HG02870 (cell line): ENCODE measurements at regions not wholly inside any gene's neighbourhood (a gene's known extent, or its start where the extent isn't known, plus 50 kb on each side); places are given as distances from the start of the nearest gene placed in this dataset.
"Not testable (repeated sequence)": the region's sequence is repeated elsewhere in the genome, so short reads cannot be mapped to it uniquely, and the experiment has no call there.

Experiments
- ATAC-seq: cut with Tn5 transposase; IDR thresholded peaks from one replicate; pipeline ENCODE4 v1.9.1; 2021; ENCODE audit warnings: mild to moderate bottlenecking, moderate library complexity; ENCODE audit not compliant: unreplicated experiment

DNA sequence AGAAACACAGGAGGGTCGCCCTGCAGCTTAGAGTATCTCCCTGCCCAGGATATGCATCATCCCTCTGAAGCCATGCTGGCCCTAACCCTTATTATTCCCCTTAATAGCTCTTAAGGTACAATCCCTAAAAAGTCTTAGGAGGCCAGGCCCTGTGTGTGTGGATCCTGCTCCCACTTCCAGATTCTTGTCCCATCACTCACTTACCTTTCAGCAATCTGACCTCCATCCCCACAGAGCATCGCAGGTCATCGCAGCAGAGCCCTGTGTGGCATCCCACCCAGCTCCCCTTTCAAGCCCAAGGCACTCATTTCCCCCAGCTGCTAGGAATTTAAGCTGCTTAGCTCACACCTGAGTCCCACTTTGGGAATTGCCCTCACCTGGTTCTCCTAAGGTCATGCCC is 223.8 kb upstream of the SMLR1 start:
- no peak for ATAC-seq

DNA sequence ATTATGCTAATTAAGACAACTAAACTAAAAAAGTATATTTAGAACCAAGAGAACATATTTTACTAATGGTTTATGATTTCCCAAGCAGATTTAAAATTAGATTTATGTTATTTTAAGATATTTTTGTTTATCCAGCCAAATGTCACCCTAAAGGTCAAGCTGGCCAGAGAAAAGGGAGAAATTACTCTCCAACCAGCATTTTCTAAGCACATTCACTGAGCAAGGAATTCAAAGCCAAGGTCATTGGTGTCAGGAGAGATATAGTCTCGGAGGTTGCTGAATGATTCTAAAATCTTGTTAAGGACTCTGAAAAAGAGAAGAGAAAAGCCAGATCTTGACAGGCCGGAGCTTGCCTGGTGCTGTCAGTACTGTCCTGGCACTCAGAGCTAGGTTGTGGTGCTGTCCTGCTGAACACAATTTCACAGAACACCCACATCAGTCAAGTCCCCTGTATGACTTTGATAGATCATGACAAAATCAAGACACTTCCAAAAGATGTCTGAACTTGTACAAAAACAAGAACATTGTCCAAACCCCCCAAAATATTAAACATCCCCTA is 222.3 kb upstream of the SMLR1 start:
- ATAC-seq = no peak

DNA sequence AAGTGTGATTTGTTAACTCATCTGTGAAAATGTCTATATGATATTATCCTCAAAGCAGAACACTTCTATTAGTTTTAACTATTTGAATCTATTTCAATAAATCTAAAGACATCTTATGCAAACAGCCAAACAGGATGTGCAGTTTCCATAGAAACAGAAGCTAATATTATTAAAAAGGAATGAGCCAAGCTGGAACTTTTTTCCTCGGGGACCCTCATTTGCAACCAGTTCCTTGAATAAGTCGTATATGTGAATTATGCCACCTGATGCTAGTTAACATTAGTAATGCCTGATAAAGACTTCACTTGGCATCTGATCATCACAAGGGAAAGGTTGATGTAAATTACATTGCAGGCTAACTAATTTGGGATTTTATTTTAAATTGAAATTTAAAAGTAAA is 216.9 kb upstream of the SMLR1 start:
- no peak for ATAC-seq

DNA sequence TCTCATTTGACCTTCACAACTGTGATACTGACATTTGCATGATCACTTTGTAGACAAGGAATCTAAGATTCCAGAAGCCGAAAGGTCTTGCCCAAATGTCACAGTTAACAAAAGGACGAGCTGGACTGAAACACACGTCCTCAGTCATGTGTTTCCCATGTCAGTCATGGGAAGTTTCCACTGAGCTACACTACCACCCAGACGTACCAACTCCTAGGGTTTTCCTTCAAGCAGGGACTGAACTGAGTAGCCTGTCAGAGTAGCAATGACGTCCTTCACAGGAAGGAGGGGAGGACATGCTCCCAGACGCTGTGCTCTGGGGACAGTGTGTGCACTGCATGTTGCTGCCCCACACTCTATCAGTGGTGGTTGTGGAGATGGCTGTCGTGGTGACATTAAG is 215.8 kb upstream of the SMLR1 start:
- ATAC-seq = no peak

DNA sequence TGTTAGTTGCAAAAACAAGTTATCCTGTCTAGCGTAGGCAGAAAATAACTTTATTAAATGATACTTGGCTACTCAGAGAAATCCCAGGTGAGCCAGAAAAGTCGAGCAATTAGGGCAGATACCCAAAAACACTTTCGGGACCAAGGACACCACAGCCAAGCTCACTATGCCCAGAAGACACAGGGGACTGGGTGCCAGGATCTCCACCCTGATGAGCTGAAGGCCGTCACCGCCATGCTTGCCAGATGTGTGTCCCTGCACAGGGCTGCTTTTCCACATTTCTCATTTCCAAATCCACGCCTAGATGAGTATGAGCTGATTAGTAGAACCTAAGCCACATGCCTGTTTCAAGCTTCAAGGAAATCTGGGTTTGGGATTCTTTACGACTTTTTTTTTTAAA is 214.0 kb upstream of the SMLR1 start:
- ATAC-seq = no peak

DNA sequence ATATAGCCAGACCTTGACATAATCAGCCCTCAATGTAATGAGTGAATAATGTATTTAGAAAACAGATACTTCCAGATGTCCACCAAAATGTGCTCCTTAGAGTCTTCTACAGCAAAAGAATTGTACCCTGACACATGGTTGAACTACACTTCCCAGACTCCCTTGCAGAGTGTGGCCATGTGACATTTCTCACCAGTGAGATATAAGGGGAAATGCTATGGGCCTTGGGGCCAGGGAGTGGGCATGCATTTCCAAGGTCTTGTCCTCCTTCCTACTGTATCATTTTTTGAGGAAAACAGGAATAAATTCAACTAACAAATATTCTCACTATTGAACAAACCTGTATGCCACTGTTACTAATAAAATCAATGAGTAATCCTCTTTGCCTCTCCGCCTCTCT is 211.4 kb upstream of the SMLR1 start:
- ATAC-seq = no peak

DNA sequence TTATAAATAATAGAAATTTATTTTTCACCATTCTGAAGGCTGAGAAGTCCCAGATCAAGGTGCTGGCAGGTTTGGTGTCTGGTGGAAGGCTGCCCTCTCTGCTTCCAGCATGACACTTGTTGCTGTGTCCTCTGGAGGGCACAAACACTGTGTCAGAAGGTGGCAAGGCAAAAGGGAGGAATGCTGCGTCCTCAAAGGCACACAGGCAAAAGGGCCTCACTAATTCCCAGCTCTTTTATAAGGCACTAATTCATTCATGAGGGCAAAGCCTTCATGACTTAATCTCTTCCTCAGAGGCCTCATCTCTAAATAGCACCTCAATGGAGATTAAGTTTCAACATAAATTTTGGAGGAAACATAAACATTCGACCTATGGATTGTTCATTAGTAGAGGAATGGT is 209.5 kb upstream of the SMLR1 start:
- no peak for ATAC-seq

DNA sequence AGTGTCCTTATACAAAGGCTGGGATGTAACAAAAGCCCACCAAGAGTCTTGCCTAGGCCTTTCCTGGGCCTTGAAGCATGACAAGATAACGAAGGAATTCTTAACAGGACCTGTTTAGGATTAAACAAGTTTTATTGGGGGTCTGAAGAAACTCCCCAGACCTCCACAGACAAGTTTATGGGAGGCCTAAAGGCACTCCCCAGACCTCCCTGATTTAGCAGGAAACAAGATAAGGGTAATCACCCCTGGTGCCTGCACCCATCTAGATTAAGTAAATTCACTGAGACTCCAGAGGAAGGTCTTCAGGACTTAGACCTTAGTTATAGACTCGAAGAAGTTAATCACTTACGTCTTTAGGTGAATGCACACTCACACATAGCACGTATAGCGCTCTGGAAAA is 208.4 kb upstream of the SMLR1 start:
- ATAC-seq = not testable (repeated sequence)

DNA sequence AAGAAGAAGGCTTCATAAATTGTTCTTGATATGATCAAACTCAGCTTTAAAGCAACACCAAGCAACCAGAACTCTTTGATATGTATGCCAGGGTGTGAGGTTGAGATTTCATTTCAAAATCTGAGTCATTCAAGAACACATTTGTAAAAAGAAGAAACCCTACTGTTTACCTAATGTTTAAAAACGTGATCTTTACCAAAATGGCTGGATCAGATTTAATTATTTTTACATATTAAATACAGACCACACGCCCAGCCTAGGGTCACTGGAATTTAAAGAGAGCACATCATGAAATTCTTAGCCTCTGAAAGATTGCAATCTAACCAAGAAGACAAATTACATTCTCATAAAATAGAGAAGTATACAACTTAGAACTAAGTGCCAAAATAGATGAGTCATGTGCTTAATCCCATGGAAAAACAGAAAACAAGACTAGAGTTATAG is 206.8 kb upstream of the SMLR1 start:
- ATAC-seq = no peak

DNA sequence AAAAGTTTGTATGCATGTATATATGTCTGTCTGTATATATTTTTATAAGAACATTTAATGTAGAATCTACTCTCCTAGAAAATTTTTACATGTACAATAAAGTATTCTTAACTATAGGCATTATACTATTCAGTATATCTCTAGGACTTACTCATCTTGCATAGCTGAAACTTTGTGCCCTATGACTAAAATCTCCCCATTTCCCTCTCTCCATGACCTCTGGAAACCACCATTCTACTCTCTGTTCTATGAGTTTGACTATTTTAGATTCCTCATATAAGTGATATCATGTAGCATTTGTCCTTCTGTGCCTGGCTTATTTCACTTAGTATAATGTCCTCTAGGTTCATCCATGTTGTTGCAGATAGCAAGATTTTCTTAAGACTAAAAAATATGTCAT is 205.1 kb upstream of the SMLR1 start:
- ATAC-seq = peak; percentile 34

DNA sequence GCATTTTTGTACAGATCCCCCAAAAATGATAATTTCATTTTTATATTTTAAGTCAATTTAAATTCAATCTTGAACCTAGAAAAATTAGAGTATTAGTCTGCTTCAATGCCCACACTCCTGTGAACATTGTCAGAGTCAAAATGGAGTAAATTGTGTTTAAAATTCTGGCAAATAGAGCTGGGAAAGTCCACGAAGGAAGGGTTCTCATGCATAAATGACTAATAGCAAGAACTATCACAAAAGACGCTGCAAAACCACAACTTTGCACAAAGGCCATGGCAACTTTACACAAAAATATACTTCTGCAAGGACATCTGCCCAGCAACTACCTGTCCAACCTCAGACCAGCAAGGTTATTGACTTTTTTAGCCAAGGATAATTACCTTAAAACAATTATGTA is 203.2 kb upstream of the SMLR1 start:
- peak; percentile 42 for ATAC-seq

DNA sequence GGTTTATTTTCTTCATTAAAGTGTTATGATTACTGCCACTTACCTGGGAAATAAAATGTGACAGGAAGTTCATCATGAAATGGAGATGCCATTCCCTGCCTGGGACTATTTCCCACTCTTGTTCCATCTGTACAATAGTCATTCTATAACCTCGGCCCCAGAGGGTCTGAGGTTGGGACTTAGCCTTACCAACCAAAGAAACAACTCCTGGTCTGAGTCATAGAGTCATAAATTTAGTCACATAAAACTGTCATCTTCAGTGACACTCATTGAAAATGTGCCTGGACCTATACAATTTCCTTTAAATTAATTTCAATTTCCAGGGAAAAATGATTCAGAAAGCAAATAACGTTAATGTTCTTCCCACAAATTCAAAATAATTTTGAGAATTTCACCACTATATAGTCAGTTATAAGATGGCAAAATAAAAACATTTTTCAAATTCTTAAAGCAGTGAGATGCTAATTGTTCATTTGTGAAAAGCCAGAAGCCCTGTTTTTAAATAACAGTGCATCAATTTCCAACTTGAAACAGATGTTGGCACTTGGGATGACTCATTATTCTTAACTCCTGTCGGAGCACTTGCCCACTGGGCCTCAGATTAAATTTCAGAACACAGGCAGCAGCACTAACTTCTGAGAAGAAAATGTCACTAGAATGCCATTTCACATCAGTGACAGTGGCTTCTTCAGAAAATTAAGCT is 201.2 kb upstream of the SMLR1 start:
- ATAC-seq = peak; percentile 89

DNA sequence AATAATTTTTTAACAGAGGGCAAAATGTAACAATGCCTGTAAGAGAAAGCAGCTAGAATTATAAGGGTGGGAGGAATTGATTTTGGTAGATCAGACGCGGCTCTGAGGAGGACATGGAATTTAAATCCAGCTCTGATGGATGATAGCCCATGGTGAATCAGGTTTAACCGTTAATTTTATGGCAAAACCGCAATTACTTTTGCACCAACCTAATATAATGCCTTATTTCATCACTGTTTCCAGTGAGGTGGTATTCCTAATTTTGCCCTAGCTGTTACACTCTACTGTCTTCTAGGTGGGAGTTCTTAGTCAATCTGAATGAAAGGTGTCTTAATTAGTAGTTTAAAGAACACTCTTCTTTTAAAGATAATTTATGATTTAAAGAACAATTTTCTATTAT is 198.3 kb upstream of the SMLR1 start:
- no peak for ATAC-seq

DNA sequence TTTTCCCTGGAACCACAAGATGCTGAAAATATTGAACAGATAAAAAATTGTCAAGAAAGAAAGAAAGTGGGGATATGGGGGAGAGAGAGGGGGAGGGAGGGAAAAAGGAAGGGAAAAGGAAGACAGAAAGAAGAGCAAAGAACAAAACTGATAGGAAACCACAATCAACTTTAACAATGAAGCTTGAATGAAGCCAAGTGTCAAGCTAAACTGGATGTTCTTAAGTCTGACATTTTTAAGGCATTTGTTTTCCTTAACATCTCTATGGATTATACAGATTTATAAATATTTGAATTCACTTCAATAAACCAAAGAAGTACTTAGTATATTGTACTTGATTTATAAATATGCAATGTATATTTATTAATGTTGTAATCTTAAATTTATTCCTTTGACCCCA is 197.6 kb upstream of the SMLR1 start:
- ATAC-seq = no peak

DNA sequence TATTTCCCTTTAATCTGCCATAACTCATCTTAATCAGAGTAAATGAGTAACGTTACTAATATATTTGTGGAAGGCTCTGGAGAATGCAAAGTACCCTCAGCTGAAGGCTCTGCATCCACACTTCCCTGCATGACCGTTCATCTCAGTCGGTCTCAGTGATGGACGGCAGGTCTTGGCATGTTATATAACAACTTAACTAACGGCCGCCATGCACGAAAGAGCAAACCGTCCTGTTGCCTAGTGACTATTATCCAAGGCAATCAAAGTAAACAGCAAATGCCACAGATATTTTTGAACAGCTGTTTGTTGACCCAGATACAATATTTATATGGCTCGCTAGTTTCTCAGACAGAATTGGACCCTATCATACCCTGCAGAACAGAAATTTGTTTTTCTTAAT is 194.9 kb upstream of the SMLR1 start:
- no peak for ATAC-seq

DNA sequence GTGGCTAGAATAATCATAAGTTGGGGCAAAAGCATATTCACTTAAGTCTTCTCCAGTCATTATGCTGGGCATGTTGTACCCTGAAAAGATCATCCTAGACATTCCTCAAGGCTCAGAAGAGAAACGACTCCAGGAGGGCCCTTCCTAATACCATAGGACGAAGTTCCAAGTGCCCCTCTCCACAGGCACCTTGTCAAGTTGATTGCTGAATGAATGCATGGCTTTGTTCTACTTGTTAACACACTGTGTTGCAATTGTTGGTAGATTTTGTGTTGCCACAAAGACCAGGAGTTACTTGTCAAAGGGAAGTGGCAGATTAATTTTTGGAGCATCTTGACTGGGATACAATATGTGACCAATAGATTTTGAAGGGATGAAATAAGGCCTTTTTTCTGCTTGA is 194.3 kb upstream of the SMLR1 start:
- ATAC-seq = no peak

DNA sequence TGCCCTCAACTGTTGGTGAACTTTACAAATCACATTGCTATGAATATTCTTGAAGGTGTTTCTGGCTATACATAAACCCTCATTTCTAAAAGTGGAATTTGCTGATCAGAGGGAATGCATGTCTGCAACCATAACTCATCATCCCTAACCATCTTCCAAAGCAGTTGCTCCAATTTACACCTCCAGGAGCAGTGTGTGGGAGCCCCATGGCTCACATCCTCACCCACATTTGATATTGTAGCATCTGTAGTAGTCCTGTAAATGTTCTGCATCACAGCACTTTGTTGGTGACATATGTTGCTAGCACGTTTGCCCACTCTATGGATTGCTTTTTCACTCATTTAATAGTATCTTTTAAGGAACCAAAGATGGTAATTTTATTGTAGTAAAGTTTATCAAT is 183.8 kb upstream of the SMLR1 start:
- no peak for ATAC-seq

DNA sequence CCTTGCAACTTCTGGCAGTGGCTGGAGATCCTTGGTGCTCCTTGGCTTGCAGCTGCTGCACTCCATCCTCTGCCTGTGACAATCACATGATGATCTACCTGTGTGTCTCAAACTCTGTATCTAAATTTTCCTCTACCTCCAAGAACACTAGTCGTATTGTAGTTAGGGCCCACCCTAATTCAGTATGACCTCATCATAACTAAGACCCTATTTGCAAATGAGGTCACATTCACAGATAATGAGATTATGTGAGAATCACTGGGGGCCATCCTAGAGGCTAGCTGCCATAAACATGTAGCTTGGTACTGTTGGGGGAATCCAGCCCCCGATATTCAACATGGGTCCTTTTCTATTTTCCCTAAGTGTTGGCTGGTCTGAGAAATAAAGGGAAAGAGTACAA is 183.0 kb upstream of the SMLR1 start:
- ATAC-seq = no peak

DNA sequence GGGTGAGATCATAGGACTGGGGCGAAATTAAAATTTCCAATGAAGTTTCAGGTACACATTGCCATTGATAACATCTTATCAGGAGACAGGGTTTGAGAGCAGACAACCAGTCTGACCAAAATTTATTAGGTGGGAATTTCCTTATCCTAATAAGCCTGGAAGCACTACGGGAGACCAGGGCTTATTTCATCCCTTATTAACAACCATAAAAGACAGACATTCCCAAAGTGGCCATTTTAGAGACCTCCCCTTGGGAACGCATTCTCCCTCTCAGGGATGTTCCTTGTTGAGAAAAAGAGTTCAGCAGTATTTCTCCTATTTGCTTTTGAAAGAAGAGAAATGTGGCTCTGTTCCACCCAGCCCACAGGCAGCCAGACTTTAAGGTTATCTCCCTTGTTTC is 182.4 kb upstream of the SMLR1 start:
- ATAC-seq = not testable (repeated sequence)

DNA sequence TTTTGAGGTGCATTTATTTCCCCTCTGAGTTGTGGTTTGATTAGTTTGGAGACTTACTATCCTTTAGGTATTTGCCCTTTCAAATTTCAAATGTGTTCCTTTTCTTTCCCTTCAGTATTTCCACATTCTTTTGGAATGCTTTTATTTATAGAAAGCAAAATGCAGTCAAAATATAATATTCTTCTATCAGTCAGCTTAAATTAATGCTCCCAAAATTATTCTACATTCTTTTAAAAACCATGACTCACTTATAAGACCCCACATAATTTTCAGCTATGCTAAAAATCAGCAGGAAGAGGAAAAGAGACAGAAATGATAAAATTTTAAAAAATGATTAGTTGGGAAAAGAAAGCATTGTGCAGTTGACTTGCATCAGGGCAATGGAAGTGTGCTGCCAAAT is 180.0 kb upstream of the SMLR1 start:
- ATAC-seq = no peak

DNA sequence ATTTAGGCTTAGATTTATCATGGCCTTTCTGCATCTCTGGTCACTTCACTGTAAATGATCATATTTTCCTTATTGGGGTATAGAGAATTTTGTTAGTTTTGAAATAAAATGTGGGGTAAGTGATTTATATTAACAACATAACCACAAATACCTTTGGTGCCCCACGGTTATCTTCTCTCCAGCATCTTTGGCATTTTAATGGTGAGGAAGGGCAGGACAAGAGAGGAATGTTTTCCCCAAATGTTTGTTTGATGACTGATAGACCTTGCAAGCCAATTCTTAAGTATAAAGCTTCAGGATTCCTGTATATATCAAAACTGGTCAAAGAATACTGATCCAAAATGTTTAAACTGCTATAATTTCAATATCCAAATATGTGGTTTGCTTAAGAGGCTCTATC is 171.6 kb upstream of the SMLR1 start:
- ATAC-seq = no peak

DNA sequence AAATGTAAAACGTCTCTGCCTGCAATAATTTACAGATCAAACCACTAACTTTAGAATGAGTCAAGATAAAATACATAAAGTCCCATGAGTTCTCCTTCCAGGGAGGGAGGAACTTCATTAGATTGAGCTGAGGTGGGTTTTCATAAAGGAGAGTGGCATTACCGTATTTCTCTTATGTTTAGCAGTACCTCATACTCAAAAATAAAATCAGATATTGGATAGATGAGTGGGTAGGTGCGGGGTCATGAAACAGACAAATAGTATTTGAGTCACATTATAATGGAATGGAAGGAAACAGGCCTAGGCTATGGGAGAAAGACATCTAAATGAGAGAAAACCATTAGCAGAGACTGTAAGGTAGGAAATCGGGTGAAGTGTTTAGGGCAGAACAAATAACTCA is 166.1 kb upstream of the SMLR1 start:
- ATAC-seq = no peak

DNA sequence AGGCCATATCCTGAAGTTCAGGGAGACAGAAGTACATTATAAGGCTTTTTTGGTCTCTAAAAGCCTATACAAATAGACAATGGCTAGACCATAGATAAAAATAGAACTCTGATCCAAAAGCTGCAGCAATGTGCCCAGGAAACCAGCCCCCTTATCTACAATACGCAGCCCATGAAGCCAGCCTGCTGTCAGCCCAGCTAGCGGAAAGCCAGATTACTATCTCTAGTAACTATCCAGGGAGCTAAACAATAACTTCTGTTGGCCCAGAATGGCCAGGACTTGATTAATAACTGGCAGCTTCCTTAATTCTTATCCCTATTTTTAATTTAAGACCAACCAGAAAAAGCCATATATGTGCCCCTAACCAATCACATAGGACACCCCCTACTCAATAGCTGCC is 160.4 kb upstream of the SMLR1 start:
- no peak for ATAC-seq
